NCI-H2081 (cell line): ENCODE measurements at regions not wholly inside any gene's neighbourhood (a gene's known extent, or its start where the extent isn't known, plus 50 kb on each side); places are given as distances from the start of the nearest gene placed in this dataset.
"Not testable (repeated sequence)": the region's sequence is repeated elsewhere in the genome, so short reads cannot be mapped to it uniquely, and the experiment has no call there.

Source experiments
- DNase-seq, 2 experiments: peaks; one replicate each; lab custom pipeline; 2025; lab: John Stamatoyannopoulos, UW

GRCh38 chr3:194249323-194250097 is 101.6 kb downstream of the CPN2 start:
- peak in 1 of 2 experiments; percentile 45 for DNase-seq

DNA sequence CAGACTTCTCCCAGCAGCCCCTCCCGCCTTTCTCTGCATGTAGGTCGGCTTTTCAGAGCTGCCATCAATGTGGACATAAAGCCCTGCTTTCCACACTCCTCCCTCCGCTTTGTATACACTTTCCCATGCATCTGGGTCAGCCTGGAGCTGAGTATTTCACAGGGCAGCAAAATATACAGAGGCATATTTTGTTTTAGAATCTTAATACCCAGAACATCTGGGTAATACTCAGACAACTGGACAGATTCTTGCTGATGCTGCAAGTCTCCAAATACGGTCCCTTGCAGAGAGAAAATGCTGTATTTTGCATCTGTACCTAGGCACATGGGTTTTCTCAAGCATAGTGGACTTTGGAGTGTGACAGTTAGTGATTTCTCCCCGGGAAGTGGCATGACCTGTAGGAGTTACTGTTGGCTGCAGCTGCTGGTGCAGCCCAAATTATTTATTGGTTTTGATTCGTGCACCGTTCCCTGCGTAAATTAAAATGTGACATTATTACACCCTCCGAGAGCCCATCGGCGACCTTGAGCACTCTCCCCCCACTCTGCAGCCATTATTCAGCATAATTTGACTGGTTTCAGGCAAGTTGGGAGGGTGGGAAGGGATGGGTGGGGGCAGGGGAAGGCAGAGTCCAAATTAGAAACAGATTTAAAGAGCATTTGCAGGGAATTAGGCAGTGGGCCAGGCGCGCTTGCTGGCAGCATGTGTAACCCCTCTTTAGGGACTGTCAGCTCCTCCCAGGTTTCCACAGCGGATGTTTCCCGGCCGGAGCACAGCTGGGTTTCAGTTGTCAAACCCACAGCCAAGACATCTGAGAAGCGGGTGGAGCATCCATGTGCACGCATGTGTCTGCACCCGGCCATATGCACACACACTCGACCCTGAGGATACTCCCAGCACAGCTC is 100.8 kb downstream of the CPN2 start:
- DNase-seq: peak; percentile 87 to 93

GRCh38 chr3:194251007-194251406 is 100.1 kb downstream of the CPN2 start:
- no peak for DNase-seq

DNA sequence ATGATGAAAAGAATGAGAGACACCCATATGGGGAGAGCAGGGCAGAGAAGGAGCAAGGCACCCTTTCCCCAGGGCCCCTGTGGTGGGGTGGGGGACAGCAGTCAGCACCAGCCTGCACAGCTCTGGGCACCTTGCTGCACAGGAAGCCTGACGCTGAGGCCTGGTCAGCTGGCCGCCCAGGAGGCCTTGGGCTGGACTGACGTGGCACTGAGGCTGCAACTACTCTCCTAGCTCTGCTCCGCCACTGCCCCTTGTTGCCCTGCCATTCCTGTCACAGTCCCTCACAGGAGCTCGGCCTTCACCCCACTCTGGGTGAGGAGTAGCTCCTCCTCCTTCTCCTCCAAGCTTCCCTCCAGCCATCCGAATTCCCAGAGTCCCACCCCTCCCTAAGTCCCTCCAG is 99.7 kb downstream of the CPN2 start:
- no peak for DNase-seq

DNA sequence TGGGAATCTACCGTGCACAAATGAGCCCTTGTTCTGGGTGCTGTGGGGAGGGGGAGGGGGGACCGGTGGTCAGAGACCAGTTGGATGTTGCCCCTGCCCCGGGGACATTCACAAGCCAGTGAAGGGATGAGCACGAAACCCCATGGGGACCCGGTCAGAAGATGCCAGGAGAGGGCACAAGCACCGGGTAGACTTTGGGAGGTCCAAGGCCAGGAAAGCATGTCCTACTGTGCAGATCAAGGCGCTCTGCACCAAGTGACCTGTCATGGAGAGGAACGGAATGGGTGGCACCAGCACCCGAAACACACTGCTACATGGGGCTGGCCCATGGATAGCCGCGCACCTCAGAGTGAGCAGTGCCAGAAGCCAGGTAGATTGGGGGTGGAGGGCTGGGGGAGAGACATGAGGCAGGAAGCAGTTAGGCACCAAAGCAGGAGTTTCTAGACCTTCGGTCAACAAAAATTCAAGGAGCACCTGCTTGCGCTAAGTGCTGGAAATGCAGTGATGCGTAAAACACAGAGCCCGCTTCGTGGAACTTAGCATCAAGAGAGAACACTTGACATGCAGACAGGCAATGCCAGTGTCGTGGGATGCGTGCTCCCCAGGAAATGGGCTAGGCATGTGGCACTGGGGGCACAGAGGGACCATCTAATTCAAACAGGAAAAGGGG is 99.1 kb downstream of the CPN2 start:
- DNase-seq: no peak

GRCh38 chr3:194253270-194253669 is 97.9 kb downstream of the CPN2 start:
- DNase-seq: no peak

GRCh38 chr3:194254040-194254439 is 97.1 kb downstream of the CPN2 start:
- DNase-seq: no peak

DNA sequence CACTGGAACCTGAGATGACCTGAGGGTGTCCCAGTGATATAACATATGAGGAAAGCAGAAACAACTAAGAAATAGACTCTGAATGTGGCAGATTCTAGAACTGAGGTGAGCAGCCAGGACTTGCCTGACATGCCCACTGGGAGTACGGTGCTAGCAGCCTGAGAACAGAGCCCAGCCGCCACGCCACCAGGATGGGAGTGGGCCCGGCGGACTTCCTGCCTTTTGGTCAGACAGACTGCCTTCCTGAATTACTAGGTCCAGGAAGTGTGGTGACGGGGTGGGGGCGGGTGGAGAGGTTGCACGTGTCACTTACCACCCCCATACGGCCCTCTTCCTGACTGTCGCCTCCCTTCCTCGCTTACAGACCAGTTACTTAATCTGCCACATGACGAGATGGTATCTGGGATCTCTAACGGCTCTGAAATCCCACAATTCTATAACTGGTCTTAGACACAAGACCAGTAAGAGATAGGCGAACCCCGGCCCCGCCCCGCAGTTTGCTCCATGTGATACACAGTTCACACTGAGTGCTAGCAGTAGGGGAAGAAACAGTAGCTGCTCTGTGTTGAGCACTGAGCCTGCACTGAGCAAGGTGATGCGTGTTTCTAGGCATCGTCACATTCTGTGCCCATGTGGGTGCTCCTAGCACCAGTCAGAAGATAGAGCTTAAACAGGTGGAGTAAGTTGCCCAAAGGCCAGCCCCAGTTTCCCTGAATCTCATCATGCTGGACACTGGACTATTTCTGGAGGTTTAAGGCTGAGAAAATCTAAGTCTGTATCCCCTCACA is 95.7 kb downstream of the CPN2 start:
- no peak for DNase-seq

- DNase-seq: no peak
Measured at GRCh38 chr3:194256040-194256945, 94.8 kb downstream of the CPN2 start.

- DNase-seq: no peak
Measured at GRCh38 chr3:194257151-194257621, 93.9 kb downstream of the CPN2 start.

DNA sequence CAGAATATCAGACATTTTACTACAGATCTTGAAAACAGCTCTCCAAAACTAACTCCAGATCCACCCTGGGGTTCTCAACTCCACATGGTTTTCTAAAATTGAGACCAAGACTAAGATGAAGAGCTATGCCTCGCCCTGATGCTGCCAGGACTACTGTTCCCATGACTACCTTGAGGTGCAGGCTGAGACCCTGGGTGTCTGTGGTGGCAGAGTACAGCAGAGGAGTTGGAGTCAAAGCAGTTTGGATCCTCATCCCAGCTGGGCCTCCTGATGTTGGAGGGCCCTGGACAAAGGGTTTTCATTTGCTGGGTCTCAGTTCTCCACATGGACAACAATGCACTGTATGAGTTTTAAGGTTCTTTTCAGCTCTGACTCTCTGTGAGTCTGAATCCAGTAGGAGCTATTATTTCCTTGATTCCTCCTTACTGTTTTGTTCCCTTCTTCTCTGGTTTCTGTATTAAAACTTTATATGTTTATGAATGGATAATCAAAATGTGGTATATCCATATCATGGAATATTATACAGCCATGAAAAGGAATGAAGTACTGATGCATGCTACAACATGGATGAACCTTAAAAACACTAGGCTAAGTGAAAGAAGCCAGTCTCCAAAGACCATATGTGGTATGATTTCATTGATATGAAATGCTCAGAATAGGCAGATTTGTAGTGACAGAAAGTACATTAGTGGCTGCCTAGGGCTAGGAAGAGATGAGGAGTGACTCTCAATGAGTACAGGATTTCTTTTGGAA is 93.0 kb downstream of the CPN2 start:
- no peak for DNase-seq

- no peak for DNase-seq
Measured at GRCh38 chr3:194259982-194260766, 91.0 kb downstream of the CPN2 start.

GRCh38 chr3:194261581-194262063 is 89.5 kb downstream of the CPN2 start:
- no peak for DNase-seq

- DNase-seq: no peak
Measured at GRCh38 chr3:194262176-194262924, 88.8 kb downstream of the CPN2 start.

GRCh38 chr3:194262925-194263305 is 88.2 kb downstream of the CPN2 start:
- DNase-seq: no peak

DNA sequence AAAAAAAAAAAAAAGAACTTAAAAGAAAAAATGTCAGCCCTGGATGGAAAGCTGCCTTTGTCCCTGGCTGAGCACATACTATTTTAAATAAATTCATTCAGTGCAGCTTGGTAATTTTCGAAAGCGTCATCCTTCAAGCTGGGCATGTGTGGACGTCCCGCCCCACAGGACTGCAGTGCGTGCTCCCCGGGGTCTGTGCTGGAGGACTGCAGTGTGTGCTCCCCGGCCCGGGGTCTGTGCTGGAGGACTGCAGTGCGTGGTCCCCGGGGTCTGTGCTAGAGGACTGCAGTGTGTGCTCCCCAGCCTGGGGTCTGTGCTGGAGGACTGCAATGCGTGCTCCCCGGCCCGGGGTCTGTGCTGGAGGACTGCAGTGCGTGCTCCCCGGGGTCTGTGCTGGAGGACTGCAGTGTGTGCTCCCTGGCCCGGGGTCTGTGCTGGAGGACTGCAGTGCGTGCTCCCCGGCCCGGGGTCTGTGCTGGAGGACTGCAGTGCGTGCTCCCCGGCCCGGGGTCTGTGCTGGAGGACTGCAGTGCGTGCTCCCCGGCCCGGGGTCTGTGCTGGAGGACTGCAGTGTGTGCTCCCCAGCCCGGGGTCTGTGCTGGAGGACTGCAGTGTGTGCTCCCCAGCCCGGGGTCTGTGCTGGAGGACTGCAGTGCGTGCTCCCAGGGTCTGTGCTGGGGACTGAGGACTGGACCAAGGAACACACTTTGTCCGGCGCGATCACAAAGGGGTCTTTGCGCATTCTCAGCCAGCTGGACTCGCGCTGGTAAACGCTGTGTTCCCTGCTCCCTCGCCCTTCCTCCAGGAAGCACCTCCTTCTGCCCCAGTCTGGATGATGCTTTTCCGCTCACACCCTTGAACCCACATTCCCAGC is 86.3 kb downstream of the CPN2 start:
- DNase-seq: not testable (repeated sequence)

GRCh38 chr3:194265505-194265892 is 85.6 kb downstream of the CPN2 start:
- peak in 1 of 2 experiments; percentile 47 for DNase-seq
